Keratinocyte (primary cell): ENCODE measurements at regions not wholly inside any gene's neighbourhood (a gene's known extent, or its start where the extent isn't known, plus 50 kb on each side); places are given as distances from the start of the nearest gene placed in this dataset.

Experiments used
- DNase-seq: peaks from one replicate; pipeline ENCODE4 v3.0.0-alpha.2; 2011; ENCODE audit warnings: low read depth, missing footprints, low spot score
- FAIRE-seq: peaks from 2 replicates; lab custom pipeline; 2011; peaks lifted over from hg19 to GRCh38; lab: Jason Lieb, UNC
- H2AFZ ChIP-seq: 2 replicates; pipeline ENCODE4 v1.6.0; 2012; ENCODE audit warnings: low read length, control low read depth, inconsistent platforms; ENCODE audit not compliant: control insufficient read depth
- H3K27ac ChIP-seq: 2 replicates; pipeline ENCODE4 v1.5.1; 2011; ENCODE audit warnings: low read length; ENCODE audit not compliant: control insufficient read depth, insufficient read depth
- H3K27me3 ChIP-seq: 3 replicates; pipeline ENCODE4 v1.6.0; 2011; ENCODE audit warnings: low read length; ENCODE audit not compliant: control insufficient read depth, insufficient read depth; ENCODE audit errors: extremely low read depth
- H3K36me3 ChIP-seq, 2 experiments: 2 replicates in 1 of 2; 3 replicates in 1 of 2; pipeline ENCODE4 v1.5.1; 2011; ENCODE audit warnings: low read length in 2 of 2, mild to moderate bottlenecking in 1 of 2; ENCODE audit not compliant: control insufficient read depth in 2 of 2, insufficient read depth in 2 of 2; ENCODE audit errors: extremely low read depth in 1 of 2
- H3K4me1 ChIP-seq: 3 replicates; pipeline ENCODE4 v1.5.1; 2011; ENCODE audit warnings: low read length; ENCODE audit not compliant: control insufficient read depth, insufficient read depth; ENCODE audit errors: extremely low read depth
- H3K4me2 ChIP-seq: 3 replicates; pipeline ENCODE4 v1.6.0; 2011; ENCODE audit warnings: low read depth, low read length; ENCODE audit not compliant: control insufficient read depth, insufficient read depth; ENCODE audit errors: extremely low read depth
- H3K4me3 ChIP-seq, 3 experiments: fragments of 200-600 bp in 1 of 3; sonication (generic) in 1 of 3; 2 replicates in 2 of 3; 3 replicates in 1 of 3; pipeline ENCODE4 v1.5.1; 2011 to 2016; ENCODE audit warnings: low read length in 3 of 3, mild to moderate bottlenecking in 3 of 3, control low read depth in 2 of 3, inconsistent platforms in 1 of 3, low read depth in 1 of 3, mixed read lengths in 1 of 3, mixed run types in 1 of 3, moderate library complexity in 1 of 3; ENCODE audit not compliant: control insufficient read depth in 2 of 3, insufficient read depth in 2 of 3; ENCODE audit errors: extremely low read depth in 1 of 3
- H3K79me2 ChIP-seq: 2 replicates; pipeline ENCODE4 v1.6.0; 2012; ENCODE audit warnings: low read length; ENCODE audit not compliant: control insufficient read depth, insufficient read depth
- H3K9ac ChIP-seq: 3 replicates; pipeline ENCODE4 v1.6.0; 2011; ENCODE audit warnings: low read length; ENCODE audit not compliant: control insufficient read depth, insufficient read depth; ENCODE audit errors: extremely low read depth
- H3K9me1 ChIP-seq: 3 replicates; pipeline ENCODE4 v1.6.0; 2011; ENCODE audit warnings: low read length; ENCODE audit not compliant: control insufficient read depth, insufficient read depth; ENCODE audit errors: extremely low read depth
- H3K9me3 ChIP-seq: 2 replicates; pipeline ENCODE4 v1.5.1; 2012; ENCODE audit warnings: low read depth, low read length; ENCODE audit not compliant: control insufficient read depth
- H4K20me1 ChIP-seq: 3 replicates; pipeline ENCODE4 v1.6.0; 2011; ENCODE audit warnings: low read length; ENCODE audit not compliant: control insufficient read depth, insufficient read depth; ENCODE audit errors: extremely low read depth
- EZH2 ChIP-seq: IDR thresholded peaks from one replicate; pipeline ENCODE4 v1.6.1; 2012; ENCODE audit warnings: inconsistent platforms, mild to moderate bottlenecking, low read length, moderate library complexity
- dilution Hi-C: fragments of 300-500 bp; cut with MboI; formaldehyde crosslinking; loops from one replicate; pipeline ENCODE4 v1.7.0; 2020; ENCODE audit warnings: low sequenced_read_pairs; ENCODE audit not compliant: extremely low pct_ligation_motif_present
- TF ChIP-seq, protein P1 (sequence below), 3 experiments: IDR thresholded peaks in 1 of 3; conservative IDR thresholded peaks in 1 of 3; optimal IDR thresholded peaks in 1 of 3; 2 replicates in 2 of 3; 3 replicates in 1 of 3; pipeline versions ENCODE3 to v1.5.1; 2011; ENCODE audit warnings: low read length in 3 of 3, mild to moderate bottlenecking in 3 of 3, moderate library complexity in 2 of 3, control low read depth in 1 of 3, inconsistent platforms in 1 of 3; ENCODE audit not compliant: insufficient read depth in 2 of 3; ENCODE audit errors: extremely low read depth in 1 of 3

DNA sequence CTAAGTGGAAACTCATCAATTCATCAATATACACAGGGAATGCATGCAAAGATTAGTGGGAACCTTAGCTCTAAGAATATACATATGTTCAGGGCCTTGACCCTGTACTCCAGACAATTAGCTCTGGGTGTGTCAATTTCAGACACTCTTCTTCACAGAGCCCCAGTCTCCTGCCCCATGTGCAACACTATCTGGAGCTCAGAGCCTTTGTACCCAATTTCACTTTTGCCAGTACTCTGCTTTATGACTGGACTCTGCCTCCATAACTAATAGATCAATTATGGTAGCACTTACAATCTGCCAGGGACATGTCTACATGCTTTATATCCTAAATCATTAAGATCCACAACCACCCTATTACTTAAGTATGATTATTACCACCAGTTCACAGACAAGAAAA, 152.5 kb upstream of the PLEKHG7 start:
- no peaks in the 10 kb centered on the region for H3K36me3 ChIP-seq
- H3K27ac ChIP-seq = no peak overlapping the region
- H3K9me3 ChIP-seq = no peaks in the 10 kb centered on the region
- dilution Hi-C loops = no loop called here
- H3K9me1 ChIP-seq = no peaks in the 10 kb centered on the region
- no peak overlapping the region for H3K4me3 ChIP-seq
- no peak overlapping the region for H3K9ac ChIP-seq
- H3K79me2 ChIP-seq = no peaks in the 10 kb centered on the region
- H3K4me2 ChIP-seq = no peak overlapping the region
- peaks cover 29% of the 10 kb centered on the region for H3K4me1 ChIP-seq
- no peak for DNase-seq
- no peak overlapping the region for H2AFZ ChIP-seq
- no peaks in the 10 kb centered on the region for H4K20me1 ChIP-seq
- no peak for FAIRE-seq
- TF ChIP-seq, protein P1, sequence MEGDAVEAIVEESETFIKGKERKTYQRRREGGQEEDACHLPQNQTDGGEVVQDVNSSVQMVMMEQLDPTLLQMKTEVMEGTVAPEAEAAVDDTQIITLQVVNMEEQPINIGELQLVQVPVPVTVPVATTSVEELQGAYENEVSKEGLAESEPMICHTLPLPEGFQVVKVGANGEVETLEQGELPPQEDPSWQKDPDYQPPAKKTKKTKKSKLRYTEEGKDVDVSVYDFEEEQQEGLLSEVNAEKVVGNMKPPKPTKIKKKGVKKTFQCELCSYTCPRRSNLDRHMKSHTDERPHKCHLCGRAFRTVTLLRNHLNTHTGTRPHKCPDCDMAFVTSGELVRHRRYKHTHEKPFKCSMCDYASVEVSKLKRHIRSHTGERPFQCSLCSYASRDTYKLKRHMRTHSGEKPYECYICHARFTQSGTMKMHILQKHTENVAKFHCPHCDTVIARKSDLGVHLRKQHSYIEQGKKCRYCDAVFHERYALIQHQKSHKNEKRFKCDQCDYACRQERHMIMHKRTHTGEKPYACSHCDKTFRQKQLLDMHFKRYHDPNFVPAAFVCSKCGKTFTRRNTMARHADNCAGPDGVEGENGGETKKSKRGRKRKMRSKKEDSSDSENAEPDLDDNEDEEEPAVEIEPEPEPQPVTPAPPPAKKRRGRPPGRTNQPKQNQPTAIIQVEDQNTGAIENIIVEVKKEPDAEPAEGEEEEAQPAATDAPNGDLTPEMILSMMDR (optimal IDR thresholded peaks at IDR 0.05 in 1 of 3, IDR thresholded peaks at IDR 0.05 in 1 of 3, conservative IDR thresholded peaks at IDR 0.05 in 1 of 3; ENCODE audit: extremely low read depth in 1 of 3, insufficient read depth in 2 of 3, low read length in 3 of 3) = no peak
- no peak for TF ChIP-seq EZH2
- no peaks in the 10 kb centered on the region for H3K27me3 ChIP-seq

DNA sequence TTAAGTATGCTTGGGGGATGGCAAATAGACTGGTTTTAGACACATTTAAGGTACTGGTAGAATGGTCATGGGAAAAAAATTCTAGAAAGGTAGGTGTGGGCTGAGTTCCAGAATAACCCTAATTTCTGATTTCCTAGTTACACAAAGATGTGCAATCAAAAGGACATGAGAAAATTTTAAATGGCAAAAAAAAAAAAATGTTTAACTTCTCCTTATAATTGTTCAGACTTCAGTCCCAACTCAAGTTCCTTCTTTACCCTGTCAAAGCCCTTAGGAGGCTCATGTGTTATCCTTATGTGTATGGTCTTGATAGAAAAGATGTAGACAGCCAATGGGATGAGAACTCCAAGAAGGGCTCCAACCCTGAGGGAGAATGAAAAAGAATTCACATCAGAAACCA, 153.3 kb upstream of the PLEKHG7 start:
- Histone ChIP-seq H3K4me3 (no peak overlapping the region), H3K9me1 (no peaks in the 10 kb centered on the region), H3K4me2 (no peak overlapping the region), H2AFZ (no peak overlapping the region), H3K9me3 (no peaks in the 10 kb centered on the region), H3K36me3 (no peaks in the 10 kb centered on the region), H3K27ac (no peak overlapping the region), H4K20me1 (no peaks in the 10 kb centered on the region), H3K9ac (no peak overlapping the region), H3K4me1 (peaks cover 29% of the 10 kb centered on the region), H3K79me2 (no peaks in the 10 kb centered on the region), H3K27me3 (no peaks in the 10 kb centered on the region)
- FAIRE-seq = no peak
- no peak for DNase-seq
- no peak for TF ChIP-seq EZH2
- TF ChIP-seq, protein P1 (optimal IDR thresholded peaks at IDR 0.05 in 1 of 3, IDR thresholded peaks at IDR 0.05 in 1 of 3, conservative IDR thresholded peaks at IDR 0.05 in 1 of 3; ENCODE audit: extremely low read depth in 1 of 3, insufficient read depth in 2 of 3, low read length in 3 of 3) = no peak
- dilution Hi-C loops = no loop called here
